ENCODE measurements at regions not wholly inside any gene's neighbourhood (a gene's known extent, or its start where the extent isn't known, plus 50 kb on each side); places are given as distances from the start of the nearest gene placed in this dataset.

DNA sequence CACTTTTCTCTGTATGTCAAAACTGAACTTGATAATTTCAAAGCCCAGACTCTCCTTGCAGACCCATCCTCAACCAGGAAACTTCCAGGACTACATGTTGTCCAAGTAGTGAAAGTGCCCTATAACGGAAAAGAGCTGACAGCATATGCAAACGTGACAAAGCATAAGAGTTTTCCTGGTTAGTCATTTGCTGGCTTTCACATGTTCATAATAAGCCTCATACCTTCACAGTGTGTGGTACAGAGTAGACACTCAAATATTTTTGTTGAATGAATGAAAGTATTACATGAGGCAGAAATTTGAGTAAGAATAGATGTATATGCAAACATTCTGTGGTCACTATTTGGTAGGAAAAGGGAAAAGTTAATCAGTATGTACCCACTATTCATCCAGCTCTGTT, 473.3 kb downstream of the MRPL39 start:
- no peak for DNase-seq (ENCODE audit: low read depth)

DNA sequence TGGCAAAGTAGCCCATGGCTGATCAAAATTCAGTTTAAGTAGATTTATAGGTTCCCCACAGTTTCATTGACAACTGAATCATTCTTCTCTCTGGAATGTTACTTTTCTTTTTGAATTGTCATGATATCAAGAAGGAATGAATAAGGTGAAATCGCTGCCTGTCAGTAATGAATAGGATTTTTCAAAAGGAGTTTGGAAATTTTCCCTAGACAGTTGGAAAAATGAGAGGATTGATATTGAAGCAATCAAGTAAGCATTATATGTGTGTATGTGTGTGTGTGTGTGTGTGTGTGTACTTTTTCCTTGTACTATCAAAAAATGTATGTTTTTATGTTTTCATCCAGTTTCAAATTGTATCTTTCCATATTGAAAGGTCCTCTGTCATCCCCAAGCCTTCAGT, 479.5 kb downstream of the MRPL39 start:
- DNase-seq (ENCODE audit: low read depth): no peak

DNA sequence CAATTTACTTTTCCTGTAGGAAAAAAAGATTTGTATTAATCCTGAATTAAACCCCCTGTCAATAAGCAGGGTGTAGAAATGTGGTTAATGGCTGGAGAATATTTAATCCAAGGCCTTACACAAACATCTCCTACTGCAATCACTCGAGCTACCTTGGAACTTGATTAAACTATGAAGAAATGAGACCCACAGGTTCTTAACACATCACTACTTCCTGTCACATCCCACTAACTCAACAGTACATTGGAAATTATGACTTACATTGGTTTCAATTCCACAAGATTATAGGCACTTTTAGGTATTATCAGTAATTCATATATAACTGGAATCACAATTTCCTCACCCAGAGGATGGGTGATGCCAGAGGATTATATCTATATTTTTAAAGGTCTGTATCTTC, 480.3 kb downstream of the MRPL39 start:
- no peak for DNase-seq (ENCODE audit: low read depth)

DNA sequence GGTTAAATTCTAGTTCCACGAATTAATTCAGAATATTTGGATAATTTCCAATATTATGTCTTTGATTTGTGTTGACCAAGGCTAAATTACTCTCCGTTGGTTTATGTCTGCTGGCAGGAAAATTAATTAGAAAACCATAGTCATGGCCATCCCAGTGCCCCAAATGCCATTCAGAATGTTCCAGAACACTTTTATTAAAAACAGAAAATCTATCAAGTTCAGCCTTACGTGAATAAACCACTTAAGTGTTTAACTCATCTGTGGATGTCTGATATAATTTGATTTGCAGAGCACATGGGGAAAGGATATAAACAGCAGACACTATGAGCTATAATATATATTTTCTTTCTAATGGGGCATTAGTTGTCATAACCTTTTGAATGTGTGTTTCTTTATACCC, 480.7 kb downstream of the MRPL39 start:
- DNase-seq (ENCODE audit: low read depth): no peak

DNA sequence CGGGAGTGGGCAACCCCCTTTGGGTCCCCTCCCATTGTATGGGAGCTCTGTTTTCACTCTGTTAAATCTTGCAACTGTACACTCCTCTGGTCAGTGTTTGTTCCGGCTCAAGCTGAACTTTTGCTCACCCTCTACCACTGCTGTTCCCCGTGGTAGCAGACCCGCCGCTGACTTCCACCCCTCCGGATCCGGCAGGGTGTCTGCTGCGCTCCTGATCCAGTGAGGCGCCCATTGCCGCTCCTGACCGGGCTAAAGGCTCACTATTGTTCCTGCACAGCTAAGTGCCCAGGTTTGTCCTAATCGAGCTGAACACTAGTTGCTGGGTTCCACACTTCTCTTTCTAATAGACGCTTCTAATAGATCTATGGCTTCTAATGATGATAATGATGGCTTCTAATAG, 488.6 kb downstream of the MRPL39 start:
- DNase-seq (ENCODE audit: low read depth): no peak

DNA sequence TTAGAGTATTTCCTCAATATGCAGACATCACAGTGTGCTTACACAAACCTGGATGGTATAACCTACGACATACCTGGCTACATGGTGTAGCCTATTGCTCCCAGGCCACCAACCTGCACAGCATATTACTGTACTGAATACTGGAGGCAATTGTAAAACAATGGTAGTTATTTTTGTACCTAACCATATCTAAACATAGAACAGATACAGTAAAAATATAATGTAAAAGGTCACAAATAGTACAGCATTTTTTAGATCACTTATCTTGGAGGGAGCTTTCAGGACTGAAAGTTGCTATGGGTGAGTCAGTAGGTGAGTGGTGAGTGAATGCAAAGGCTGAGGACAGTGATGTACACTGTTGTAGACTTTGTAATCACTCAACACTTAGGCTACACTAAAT, 492.3 kb downstream of the MRPL39 start:
- DNase-seq (ENCODE audit: low read depth): no peak

DNA sequence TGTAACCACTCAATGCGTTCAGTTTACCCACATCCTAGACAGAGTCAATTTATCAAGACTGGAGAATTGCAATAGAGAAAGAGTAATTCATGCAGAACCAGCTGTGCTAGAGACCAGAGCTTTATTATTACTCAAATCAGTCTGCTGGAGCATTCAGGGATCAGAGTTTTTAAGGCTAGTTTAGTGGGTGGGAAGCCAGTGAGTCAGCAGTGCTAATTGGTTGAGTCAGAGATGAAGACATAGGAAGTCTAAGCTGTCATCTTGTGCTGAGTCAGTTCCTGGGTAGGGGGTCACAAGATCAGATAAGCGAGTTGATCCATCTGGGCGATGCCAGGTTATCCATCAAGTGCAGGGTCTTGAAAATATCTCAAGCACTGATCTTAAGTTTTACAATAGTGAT, 499.6 kb downstream of the MRPL39 start:
- DNase-seq (ENCODE audit: low read depth): peak; percentile 37

DNA sequence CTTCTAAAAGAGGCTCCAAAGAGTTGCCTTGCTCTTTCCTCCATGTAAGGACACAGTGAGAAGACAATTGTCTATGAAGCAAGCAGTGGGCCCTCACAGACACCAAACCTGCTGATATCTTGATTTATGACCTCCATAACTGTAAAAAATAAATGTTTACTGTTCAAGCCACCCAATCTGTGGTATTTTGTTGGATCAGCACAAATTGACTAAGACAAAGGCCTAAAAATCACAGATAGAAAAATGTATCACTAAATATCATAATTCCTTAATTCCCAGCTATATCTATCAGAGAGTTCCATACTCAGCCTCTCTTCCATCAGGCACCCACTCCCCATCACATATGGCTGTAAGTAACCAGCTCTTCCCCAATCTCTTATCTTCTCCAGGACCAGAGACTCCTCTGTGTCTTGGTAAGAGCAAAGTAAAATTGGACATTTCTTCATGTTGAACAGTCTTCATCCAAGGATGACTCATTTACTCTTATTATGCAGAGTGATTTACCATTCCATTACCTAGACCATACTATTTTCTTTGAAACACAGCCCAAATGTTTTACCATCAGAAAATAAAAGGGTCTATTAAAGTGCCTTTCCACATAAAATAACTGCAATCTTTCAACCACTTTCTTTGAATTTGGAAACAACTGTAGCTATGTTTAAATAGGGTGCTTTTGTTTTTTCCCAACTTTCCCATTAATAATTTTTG, 503.6 kb downstream of the MRPL39 start:
- DNase-seq (ENCODE audit: low read depth): no peak

DNA sequence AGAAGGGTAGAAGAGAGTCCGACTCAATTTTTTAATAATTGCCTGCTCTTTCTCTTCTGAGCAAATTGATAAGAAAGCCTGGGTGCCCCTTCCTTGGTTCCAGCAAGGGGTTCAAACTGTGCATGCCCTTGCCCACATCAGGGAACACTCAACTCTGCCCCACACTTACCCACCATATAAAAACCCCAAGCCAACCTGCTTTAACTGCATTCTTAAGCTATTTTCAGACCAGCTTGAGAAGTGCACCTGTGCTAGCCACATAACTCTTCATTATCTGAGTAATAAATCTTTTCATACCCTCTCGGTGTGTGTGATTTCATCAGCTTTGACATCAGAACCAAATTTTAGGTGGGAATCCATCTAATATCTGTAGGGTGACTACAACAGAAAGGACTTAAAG, 509.6 kb downstream of the MRPL39 start:
- no peak for DNase-seq (ENCODE audit: low read depth)

DNA sequence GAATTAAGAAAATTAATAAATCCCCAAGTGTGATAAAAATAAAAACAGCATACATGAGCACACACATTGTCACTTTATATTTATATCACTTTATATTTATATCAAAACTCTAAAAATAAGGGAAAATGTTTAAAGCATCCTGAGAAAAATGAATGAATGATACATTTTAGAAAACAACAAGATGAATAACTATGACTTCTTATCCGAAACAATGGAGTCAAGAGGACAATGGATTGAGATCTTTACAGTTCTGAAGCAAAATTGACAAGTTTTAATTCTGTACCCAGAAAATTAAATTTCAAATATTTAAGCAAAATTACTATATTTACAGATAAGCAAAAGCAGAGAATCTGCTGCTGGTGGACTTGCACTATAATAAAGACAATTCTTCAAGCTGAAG, 512.6 kb downstream of the MRPL39 start:
- no peak for DNase-seq (ENCODE audit: low read depth)

DNA sequence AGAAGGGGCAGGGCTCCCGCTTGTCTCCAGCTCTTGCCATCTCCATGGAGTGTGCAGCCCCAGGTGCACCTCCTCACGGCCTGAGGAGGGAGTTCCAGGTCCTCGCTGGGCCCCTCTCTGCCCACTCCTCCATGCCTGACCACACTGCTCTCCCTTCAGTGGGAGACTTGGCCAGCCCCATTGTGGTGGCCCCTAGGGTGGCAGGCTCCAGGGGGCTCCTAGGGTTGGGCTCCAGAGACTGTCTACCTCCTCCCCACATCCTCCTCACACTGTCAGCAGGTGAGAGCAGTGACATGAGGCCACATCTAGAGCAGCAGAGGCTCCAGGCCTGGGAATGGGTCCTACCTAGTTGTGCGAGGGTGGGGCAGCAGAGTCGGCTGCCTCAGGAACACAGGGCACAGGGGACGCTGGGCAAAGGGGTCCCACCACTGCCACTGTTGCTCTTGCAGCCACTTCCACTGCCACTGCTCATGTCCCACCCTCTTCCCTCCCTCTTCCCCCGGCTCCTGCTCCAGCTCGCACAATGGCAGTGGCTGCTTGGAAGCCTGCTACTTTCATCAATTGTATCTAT, 514.8 kb downstream of the MRPL39 start:
- DNase-seq (ENCODE audit: low read depth): no peak

DNA sequence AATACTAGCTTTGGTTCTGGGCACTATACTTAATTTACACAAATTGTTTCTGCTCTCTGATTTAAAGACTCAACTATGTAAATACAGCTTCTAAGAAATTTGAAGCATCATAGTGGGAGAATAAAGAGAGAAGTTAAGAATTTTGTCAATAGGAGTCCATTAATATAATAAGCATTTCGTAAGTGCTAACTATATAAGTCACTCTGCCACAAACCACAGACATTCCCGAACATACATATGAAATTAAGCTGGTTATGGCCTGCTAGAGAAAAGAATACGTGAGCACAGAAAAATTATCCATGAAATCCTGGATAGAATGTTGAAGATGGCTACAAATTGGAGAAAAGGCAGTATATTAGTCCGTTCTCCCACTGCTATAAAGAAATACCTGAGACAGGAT, 526.2 kb downstream of the MRPL39 start:
- no peak for DNase-seq (ENCODE audit: low read depth)

DNA sequence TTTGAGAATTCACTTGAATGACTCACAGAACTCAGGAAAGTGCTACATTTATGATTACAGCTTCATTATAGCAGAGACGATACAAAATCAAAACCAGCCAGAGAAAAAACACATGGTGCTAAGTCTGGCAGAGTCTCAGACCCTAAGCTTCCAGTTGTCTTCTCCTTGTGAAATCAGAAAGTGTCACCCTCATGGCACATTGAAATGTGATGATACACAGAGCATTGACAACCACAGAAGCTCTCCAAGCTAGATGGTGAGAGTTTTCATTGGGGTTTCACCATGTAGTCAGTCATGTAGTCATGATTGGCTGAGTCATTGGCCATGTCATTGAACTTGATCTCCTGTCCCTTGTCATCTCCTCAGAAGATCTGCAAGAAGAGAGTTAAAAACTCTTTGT, 526.6 kb downstream of the MRPL39 start:
- no peak for DNase-seq (ENCODE audit: low read depth)

DNA sequence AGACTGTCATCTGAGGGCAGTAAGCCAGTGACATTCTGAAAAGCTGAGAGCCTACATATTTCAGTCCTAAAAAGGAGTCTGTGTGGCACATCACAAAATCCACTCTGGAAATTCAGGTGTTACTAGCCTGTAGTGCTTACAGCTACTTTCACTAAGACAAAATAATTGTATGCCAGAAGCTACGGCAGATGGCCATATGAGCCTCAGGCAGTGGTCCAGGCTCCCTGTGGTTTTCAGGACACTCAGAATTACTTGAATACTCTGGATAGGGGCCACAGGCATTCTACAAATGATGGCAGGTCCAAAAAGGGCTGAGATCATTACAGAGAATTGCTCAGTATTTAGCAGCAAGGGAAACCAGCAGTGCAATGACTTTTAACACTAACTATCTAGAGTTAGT, 527.1 kb downstream of the MRPL39 start:
- DNase-seq (ENCODE audit: low read depth): no peak

DNA sequence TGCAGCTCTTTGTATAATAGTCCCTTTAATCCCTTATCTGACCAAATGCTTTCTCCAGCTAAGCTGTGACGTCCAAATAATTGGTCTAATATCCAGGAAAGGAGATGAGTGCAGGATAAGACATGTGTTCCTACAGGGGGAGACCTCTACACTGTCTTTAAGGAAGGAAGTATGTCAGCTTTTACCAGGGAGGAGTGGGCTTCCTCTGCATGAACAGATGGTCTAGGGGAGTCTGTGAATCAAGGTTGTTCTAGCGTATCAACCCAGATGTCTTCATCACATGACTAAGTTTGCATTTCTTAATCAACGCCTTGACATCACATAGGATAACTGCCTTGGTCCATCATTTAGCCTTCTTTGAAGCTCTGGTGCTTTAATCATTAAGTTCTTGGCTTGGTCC, 528.2 kb downstream of the MRPL39 start:
- DNase-seq (ENCODE audit: low read depth): no peak

DNA sequence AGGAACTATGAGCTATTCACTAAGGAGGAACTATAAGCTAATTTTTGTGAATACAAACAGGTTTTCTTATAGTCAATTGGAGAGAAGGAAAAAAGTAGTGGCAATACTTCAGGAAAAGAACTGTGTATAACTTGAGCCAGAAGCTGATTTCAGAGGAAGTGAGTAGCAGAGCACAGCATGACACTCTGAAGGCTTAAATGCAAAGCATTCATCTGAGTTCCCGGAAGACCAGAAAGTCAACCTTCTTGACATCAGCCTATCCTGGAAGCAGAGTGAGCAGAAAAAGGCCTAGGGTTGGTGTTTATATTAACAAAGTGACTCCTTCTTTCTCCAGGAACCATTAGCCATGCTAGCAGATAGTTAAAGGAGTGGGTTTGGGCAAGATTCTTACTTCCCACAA, 545.2 kb downstream of the MRPL39 start:
- no peak for DNase-seq (ENCODE audit: low read depth)

DNA sequence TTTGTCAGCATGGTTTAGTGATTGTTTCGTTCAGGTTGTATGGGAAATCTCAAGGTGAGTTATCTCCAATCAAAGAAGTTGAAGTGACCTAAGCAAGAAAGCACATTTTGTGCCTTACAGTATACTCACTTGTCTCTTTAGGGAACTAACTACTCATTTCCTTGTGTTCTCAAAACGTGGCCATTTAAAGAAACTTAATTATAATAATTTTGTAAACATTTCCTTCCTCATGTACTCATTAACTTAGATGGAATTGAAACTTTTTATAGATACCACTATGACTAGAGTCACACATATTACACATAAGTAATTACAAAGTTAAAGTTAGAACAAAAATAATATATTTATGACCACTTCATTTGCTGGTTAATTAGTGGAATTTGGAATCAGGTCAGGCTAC, 552.6 kb downstream of the MRPL39 start:
- no peak for DNase-seq (ENCODE audit: low read depth)

DNA sequence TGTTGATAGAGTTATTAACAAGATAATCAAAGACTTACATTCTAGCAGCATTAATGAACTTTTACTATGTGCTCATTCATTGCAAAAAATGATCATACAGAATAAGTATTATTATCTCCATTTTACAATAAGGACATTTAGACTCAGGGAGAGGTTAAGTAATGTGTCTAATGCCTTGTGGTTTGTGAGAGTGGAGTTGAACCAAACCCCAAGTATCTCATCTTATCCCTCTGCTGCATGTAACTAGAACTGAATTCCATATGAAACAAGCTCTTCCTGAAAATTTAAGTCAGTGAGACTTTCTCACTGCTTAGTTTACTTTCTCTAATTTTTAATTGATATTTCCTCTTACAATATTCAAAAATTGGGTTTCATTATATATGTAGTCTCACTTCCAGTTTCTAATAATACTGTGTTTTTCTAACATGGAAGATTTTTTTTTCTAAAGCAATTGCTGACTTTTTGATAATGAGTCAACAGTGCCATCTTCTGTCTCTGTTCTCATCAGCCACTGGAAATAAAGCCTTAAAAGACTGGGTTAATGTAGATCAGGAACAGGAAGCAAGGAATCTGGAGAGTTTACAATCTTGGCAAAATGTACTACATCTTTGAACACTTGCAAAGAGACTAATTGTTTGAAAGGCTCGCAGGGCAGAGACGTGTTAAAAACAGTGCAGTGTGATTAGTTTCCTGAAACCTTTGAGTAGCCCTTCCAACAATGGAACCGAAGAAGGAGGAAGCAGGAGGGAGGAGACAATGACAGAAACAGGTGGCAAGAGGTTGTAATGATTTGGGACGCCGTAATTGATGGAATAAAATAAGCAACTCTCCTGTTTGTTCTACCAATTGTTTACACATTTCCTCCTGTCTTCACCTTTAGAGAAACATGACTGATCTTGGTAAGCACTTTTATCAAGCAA, 567.6 kb downstream of the MRPL39 start:
- DNase-seq (ENCODE audit: low read depth): no peak

DNA sequence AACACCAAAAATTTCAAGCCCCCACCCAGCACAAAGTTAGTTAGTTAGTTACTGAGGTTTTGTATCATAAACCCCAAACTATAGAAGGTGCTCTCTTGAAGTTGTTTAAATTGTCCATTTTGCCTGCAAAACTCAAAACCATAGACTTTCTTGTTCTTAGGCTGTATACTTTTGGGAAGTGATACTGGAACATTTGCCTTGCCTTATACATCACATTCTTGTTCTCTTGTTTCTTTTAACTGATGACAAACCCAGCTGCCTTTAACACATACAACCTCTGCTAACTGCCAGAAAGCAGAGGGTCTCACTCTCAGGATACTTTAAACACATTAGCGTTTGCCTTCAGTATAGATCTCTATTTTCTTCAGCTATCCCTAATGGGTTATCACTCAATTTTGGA, 570.5 kb downstream of the MRPL39 start:
- DNase-seq (ENCODE audit: low read depth): no peak

DNA sequence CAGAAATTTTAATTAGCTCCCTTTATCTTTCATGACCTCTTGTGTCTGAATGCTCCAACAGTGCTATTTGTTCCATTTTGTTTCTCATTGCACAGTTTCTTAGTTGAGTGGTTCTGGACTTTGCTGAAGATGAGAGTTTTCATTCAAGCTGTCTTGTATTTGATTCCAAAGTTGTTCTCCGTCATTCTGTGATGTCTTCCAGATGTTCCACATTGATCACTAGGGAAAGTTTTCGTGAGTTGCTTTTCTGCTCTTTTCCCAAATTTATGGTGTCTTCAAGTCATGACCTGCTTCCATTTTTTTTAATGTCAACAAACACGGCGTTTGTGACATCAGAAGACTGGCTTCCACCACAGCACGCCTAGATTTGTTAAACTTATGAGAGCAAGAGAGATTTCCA, 575.5 kb downstream of the MRPL39 start:
- no peak for DNase-seq (ENCODE audit: low read depth)

DNA sequence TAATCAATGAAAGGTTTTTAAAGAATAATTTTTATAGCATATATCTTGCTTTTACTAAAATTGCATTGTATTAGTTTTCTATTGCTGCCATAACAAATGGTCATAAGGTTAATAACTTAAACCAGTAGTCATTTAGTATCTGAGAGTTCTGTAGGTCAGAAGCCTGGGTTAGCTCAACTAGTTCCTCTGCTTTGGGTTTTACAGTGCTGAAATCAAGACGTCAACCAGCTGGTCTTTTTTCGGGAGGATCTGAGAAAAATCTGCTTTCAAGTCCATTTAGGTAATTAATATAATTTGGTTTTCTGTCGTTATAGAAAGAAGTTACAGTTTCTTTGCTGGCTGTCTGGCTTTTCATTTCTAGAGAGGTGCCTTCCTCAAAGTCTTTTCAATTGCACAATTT, 577.7 kb downstream of the MRPL39 start:
- no peak for DNase-seq (ENCODE audit: low read depth)

DNA sequence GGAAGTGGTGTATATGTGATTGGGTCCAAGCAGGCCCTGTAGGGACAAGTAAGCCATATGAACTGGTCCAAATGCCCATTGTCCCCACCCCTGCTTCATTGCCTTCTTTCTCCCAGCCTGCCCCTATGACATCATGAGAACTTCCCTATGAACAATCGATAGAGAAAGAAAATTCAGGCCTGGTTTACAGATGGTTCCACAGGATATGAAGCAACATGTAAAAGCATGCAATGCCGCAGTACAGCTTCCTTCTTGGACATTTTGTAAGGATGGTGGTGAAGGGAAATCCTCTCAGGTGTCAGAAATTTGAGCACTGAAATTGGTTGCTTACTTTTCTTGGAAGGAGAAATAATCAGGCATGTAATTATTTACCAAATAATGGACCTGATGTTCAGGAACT, 581.7 kb downstream of the MRPL39 start:
- DNase-seq (ENCODE audit: low read depth): no peak

DNA sequence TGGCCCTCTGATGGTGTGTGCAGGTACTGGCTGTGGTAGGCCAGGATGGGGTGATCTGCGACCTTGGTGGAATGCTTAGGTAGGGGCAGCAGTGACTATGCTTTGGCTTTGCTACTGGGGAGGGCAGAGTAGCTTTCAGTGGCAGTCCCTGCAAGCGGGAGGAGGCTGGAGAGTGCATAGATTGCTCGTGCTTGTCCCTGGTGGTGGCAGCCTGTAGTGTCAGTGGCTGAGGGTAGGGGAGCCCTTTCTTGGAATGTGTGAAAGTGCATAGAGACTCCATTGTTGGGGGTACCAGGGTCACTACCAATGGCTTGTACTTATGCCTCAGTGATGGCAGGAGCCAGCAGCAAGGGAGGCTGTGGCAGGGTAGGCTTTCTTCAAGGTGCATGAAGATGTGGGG, 582.6 kb downstream of the MRPL39 start:
- no peak for DNase-seq (ENCODE audit: low read depth)
